ENCODE measurements at regions not wholly inside any gene's neighbourhood (a gene's known extent, or its start where the extent isn't known, plus 50 kb on each side); places are given as distances from the start of the nearest gene placed in this dataset.

GRCh38 chr15:61299075-61299763 lies 70.1 kb upstream of the RORA start:
- in situ Hi-C loops (cut with MboI; ENCODE audit: low sequenced_read_pairs, unreplicated experiment) = no loop called here
- no peak for DNase-seq (ENCODE audit: low spot score)
- no peak for TF ChIP-seq CTCF (IDR thresholded peaks at IDR 0.05; ENCODE audit: borderline replicate concordance, control extremely low read depth, extremely low read depth, insufficient read depth, missing control alignments)

DNA sequence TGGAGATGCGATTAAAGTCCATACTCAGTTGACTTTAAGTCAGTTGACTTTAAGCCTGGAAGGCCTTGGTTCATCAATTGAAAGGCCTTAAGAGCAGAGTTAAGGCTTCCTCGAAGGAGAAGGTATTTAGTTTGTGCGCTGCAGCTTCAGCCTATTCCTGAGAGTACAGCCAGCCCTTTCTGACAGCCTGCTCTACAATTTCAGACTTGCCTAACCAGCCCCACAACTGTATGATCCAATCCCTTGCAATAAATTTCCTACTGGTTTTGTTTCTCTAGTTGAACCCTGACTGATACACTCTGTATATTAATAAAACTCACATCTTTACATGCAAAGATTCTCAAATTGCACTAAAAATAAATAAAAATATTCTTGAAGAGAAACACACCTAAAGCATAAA lies 66.1 kb upstream of the RORA start:
- no peak for DNase-seq (ENCODE audit: low spot score)
- in situ Hi-C loops (cut with MboI; ENCODE audit: low sequenced_read_pairs, unreplicated experiment) = no loop called here
- no peak for TF ChIP-seq CTCF (IDR thresholded peaks at IDR 0.05; ENCODE audit: borderline replicate concordance, control extremely low read depth, extremely low read depth, insufficient read depth, missing control alignments)

DNA sequence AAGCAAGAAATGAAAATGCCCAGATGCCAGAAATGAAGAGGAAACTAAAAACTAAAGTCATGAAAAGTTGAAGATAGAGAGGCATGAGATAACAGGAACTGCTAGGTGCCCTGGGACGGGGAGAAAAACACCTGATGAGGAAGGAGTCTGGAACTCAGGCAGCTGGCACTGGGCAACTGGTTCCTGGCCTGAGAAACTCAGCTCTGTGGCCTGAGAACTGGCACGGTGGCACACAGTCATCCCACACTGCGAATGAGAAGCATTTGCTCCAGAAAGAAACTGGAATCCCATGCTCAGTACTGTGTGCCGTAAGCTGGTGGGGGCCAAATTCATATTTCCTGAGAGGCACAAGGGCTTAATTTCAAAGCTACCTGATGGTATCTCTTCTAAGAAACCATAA lies 53.6 kb upstream of the RORA start:
- no peak for DNase-seq (ENCODE audit: low spot score)
- TF ChIP-seq CTCF (IDR thresholded peaks at IDR 0.05; ENCODE audit: borderline replicate concordance, control extremely low read depth, extremely low read depth, insufficient read depth, missing control alignments) = no peak
- in situ Hi-C loops (cut with MboI; ENCODE audit: low sequenced_read_pairs, unreplicated experiment) = no loop called here

GRCh38 chr15:61281328-61281727 lies 52.2 kb upstream of the RORA start:
- no peak for DNase-seq (ENCODE audit: low spot score)
- in situ Hi-C loops (cut with MboI; ENCODE audit: low sequenced_read_pairs, unreplicated experiment) = no loop called here
- no peak for TF ChIP-seq CTCF (IDR thresholded peaks at IDR 0.05; ENCODE audit: borderline replicate concordance, control extremely low read depth, extremely low read depth, insufficient read depth, missing control alignments)
